HG03135 (cell line): ENCODE measurements at regions not wholly inside any gene's neighbourhood (a gene's known extent, or its start where the extent isn't known, plus 50 kb on each side); places are given as distances from the start of the nearest gene placed in this dataset.
"Not testable (repeated sequence)": the region's sequence is repeated elsewhere in the genome, so short reads cannot be mapped to it uniquely, and the experiment has no call there.

Source experiments
- ATAC-seq: cut with Tn5 transposase; IDR thresholded peaks from one replicate; pipeline ENCODE4 v1.9.1; 2021; ENCODE audit warnings: mild to moderate bottlenecking, moderate library complexity; ENCODE audit not compliant: unreplicated experiment

- ATAC-seq: not testable (repeated sequence)
Observed at GRCh38 chr4:54993473-54994026, 131.8 kb downstream of the KDR start.

GRCh38 chr4:54992266-54992665 is 133.1 kb downstream of the KDR start:
- no peak for ATAC-seq

GRCh38 chr4:54988655-54989054 is 136.7 kb downstream of the KDR start:
- no peak for ATAC-seq

GRCh38 chr4:54986095-54986846 is 139.1 kb downstream of the KDR start:
- ATAC-seq: no peak

- no peak for ATAC-seq
Observed at GRCh38 chr4:54976682-54977081, 148.7 kb downstream of the KDR start.

GRCh38 chr4:54976031-54976430 is 149.4 kb downstream of the KDR start:
- ATAC-seq: no peak

GRCh38 chr4:54973784-54974183 is 151.6 kb downstream of the KDR start:
- no peak for ATAC-seq

GRCh38 chr4:54971474-54971950 is 153.9 kb downstream of the KDR start:
- ATAC-seq: no peak

- no peak for ATAC-seq
Observed at GRCh38 chr4:54967289-54967688, 158.1 kb downstream of the KDR start.

- no peak for ATAC-seq
Observed at GRCh38 chr4:54961357-54961975, 163.9 kb downstream of the KDR start.

- no peak for ATAC-seq
Observed at GRCh38 chr4:54959651-54960116, 165.7 kb downstream of the KDR start.

GRCh38 chr4:54959131-54959530 is 166.3 kb downstream of the KDR start:
- no peak for ATAC-seq

GRCh38 chr4:54958236-54958635 is 167.2 kb downstream of the KDR start:
- no peak for ATAC-seq

- ATAC-seq: no peak
Observed at GRCh38 chr4:54954656-54955388, 170.6 kb downstream of the KDR start.

GRCh38 chr4:54946741-54947140 is 178.7 kb downstream of the KDR start:
- ATAC-seq: no peak

GRCh38 chr4:54945838-54946237 is 179.6 kb downstream of the KDR start:
- no peak for ATAC-seq

- ATAC-seq: peak; percentile 64
Observed at GRCh38 chr4:54942721-54943120, 182.7 kb downstream of the KDR start.

GRCh38 chr4:54941994-54942552 is 183.3 kb downstream of the KDR start:
- ATAC-seq: peak; percentile 82

GRCh38 chr4:54940996-54941865 is 184.2 kb downstream of the KDR start:
- ATAC-seq: no peak

GRCh38 chr4:54937501-54937900 is 187.9 kb downstream of the KDR start:
- ATAC-seq: no peak
